HCT116 (cell line): ENCODE measurements at regions not wholly inside any gene's neighbourhood (a gene's known extent, or its start where the extent isn't known, plus 50 kb on each side); places are given as distances from the start of the nearest gene placed in this dataset.

Source experiments
- ATAC-seq: fragments of 200-7000 bp; cut with Tn5 transposase; 2 replicates; pipeline ENCODE4 v1.9.1; 2020; ENCODE audit warnings: mild to moderate bottlenecking, moderate library complexity
- BruUV-seq: library from RNA; stranded (reverse); fragments of 400-500 nt; replicated peaks from 2 replicates; lab custom pipeline; 2021; lab: Mats Ljungman, UMichigan
- CTCF ChIA-PET: fragments of 300-600 bp; sonication (Branson Sonifier 250); formaldehyde crosslinking; loops from one replicate; lab custom pipeline; 2021; ENCODE audit warnings: antibody characterized with exemption; lab: Charles Lee
- POLR2A ChIA-PET: fragments of 300-600, 350-600 bp; sonication (Branson Sonifier 250); formaldehyde crosslinking; loops from one replicate; lab custom pipeline; 2021; ENCODE audit warnings: antibody characterized with exemption; lab: Charles Lee
- RAD21 ChIA-PET, 2 experiments: fragments of 300-600 bp; sonication (Branson Sonifier 250); formaldehyde crosslinking; loops; one replicate each; lab custom pipeline; 2023; ENCODE audit warnings: low total read pairs in 2 of 2; ENCODE audit not compliant: uncharacterized antibody in 2 of 2, unreplicated experiment in 2 of 2, low non-redundant PET in 1 of 2; lab: Charles Lee
- DNase-seq: peaks from one replicate; pipeline ENCODE4 v3.0.0-alpha.2; 2010; ENCODE audit warnings: low read depth, low spot score
- H2AFZ ChIP-seq: fragments of 200-600 bp; shearing (Covaris generic), sonication (generic); 2 replicates; pipeline ENCODE4 v1.6.1; 2017; ENCODE audit warnings: low read depth, mixed run types, mixed read lengths, antibody characterized with exemption, low read length; ENCODE audit not compliant: poor library complexity, severe bottlenecking
- H3K27ac ChIP-seq: 2 replicates; pipeline ENCODE4 v1.5.1; 2012; ENCODE audit warnings: low read depth, low read length
- H3K27me3 ChIP-seq: fragments of 200-600 bp; sonication (generic); 2 replicates; pipeline ENCODE4 v1.6.1; 2016; ENCODE audit warnings: mixed run types, low read length, mixed read lengths; ENCODE audit not compliant: insufficient read depth
- H3K36me3 ChIP-seq, 2 experiments: fragments of 200-500 bp in 1 of 2; fragments of 200-600 bp in 1 of 2; sonication (Bioruptor generic) in 1 of 2; sonication (generic) in 1 of 2; 2 replicates each; pipeline versions ENCODE4 v1.5.1 to v1.6.1; 2014 to 2016; ENCODE audit warnings: low read length in 2 of 2, inconsistent platforms in 1 of 2, mixed read lengths in 1 of 2, mixed run types in 1 of 2; ENCODE audit not compliant: insufficient read depth in 2 of 2, control insufficient read depth in 1 of 2
- H3K4me1 ChIP-seq, 2 experiments: fragments of 200-600 bp in 1 of 2; sonication (generic) in 1 of 2; 2 replicates each; pipeline versions ENCODE4 v1.5.1 to v1.6.1; 2012 to 2017; ENCODE audit warnings: low read length in 2 of 2, inconsistent platforms in 1 of 2, mild to moderate bottlenecking in 1 of 2, mixed read lengths in 1 of 2, mixed run types in 1 of 2, moderate library complexity in 1 of 2; ENCODE audit not compliant: insufficient read depth in 2 of 2, control insufficient read depth in 1 of 2
- H3K4me2 ChIP-seq: fragments of 200-600 bp; sonication (generic); 2 replicates; pipeline ENCODE4 v1.6.1; 2017; ENCODE audit warnings: mixed run types, low read length, mixed read lengths
- H3K4me3 ChIP-seq, 2 experiments: fragments of 200-600 bp in 1 of 2; sonication (generic) in 1 of 2; replicated peaks in 1 of 2; 2 replicates each; pipeline ENCODE4 v1.5.1; 2011 to 2016; ENCODE audit warnings: low read length in 2 of 2, control low read depth in 1 of 2, low read depth in 1 of 2, mild to moderate bottlenecking in 1 of 2, mixed read lengths in 1 of 2, mixed run types in 1 of 2
- H3K79me2 ChIP-seq: fragments of 200-600 bp; sonication (generic); 2 replicates; pipeline ENCODE4 v1.6.1; 2017; ENCODE audit warnings: mild to moderate bottlenecking, mixed run types, low read length, moderate library complexity, mixed read lengths; ENCODE audit not compliant: insufficient read depth
- H3K9ac ChIP-seq: fragments of 200-600 bp; sonication (generic); 2 replicates; pipeline ENCODE4 v1.6.1; 2016; ENCODE audit warnings: low read length, mixed read lengths
- H3K9me2 ChIP-seq: fragments of 200-600 bp; sonication (generic), shearing (Covaris generic); 2 replicates; pipeline ENCODE4 v1.6.1; 2017; ENCODE audit warnings: mixed run types, mild to moderate bottlenecking, moderate library complexity; ENCODE audit not compliant: insufficient read depth
- H3K9me3 ChIP-seq, 2 experiments: fragments of 200-500 bp in 1 of 2; fragments of 200-600 bp in 1 of 2; sonication (Bioruptor generic) in 1 of 2; sonication (generic) in 1 of 2; 2 replicates each; pipeline ENCODE4 v1.6.1; 2014 to 2017; ENCODE audit warnings: low read length in 2 of 2, mixed read lengths in 2 of 2, inconsistent platforms in 1 of 2, low read depth in 1 of 2, mild to moderate bottlenecking in 1 of 2, mixed run types in 1 of 2, moderate library complexity in 1 of 2; ENCODE audit not compliant: control insufficient read depth in 1 of 2, insufficient read depth in 1 of 2
- H4K20me1 ChIP-seq: fragments of 200-600 bp; sonication (generic), shearing (Covaris generic); 2 replicates; pipeline ENCODE4 v1.6.1; 2017; ENCODE audit warnings: mixed run types, mild to moderate bottlenecking, moderate library complexity; ENCODE audit not compliant: insufficient read depth
- CBX3 ChIP-seq: IDR thresholded peaks from 2 replicates; pipeline ENCODE4 v1.6.1; 2012; ENCODE audit warnings: low read depth
- CEBPB ChIP-seq: IDR thresholded peaks from 2 replicates; pipeline ENCODE4 v1.6.1; 2012; ENCODE audit warnings: low read depth
- EGR1 ChIP-seq: IDR thresholded peaks from 2 replicates; pipeline ENCODE4 v1.6.1; 2012; ENCODE audit warnings: low read depth
- ELF1 ChIP-seq: IDR thresholded peaks from 2 replicates; pipeline ENCODE4 v1.6.1; 2012; ENCODE audit warnings: low read depth, borderline replicate concordance
- EZH2 ChIP-seq: fragments of 200-600 bp; sonication (generic); IDR thresholded peaks from 2 replicates; pipeline ENCODE4 v1.6.1; 2017; ENCODE audit warnings: antibody characterized with exemption, mixed run types
- FOSL1 ChIP-seq: IDR thresholded peaks from 2 replicates; pipeline ENCODE4 v1.6.1; 2012; ENCODE audit warnings: low read depth
- JUND ChIP-seq: IDR thresholded peaks from 2 replicates; pipeline ENCODE4 v1.6.1; 2012
- RAD21 ChIP-seq: IDR thresholded peaks from 2 replicates; pipeline ENCODE4 v1.6.1; 2012; ENCODE audit warnings: low read depth, mild to moderate bottlenecking
- SIN3A ChIP-seq: IDR thresholded peaks from 2 replicates; pipeline ENCODE4 v1.6.1; 2012; ENCODE audit warnings: low read depth
- SP1 ChIP-seq: IDR thresholded peaks from 2 replicates; pipeline ENCODE4 v1.6.1; 2012; ENCODE audit warnings: low read depth
- SRF ChIP-seq: IDR thresholded peaks from 2 replicates; pipeline ENCODE4 v1.6.1; 2012; ENCODE audit warnings: low read depth
- TCF7L2 ChIP-seq: IDR thresholded peaks from 2 replicates; pipeline ENCODE4 v1.7.0; 2011; ENCODE audit warnings: borderline replicate concordance, inconsistent platforms; ENCODE audit not compliant: insufficient read depth, insufficient read length; ENCODE audit errors: extremely low read depth
- intact Hi-C: fragments of 100-400 bp; cut with micrococcal nuclease; formaldehyde crosslinking; loops from 2 replicates; pipeline ENCODE4 v1.10.0; 2022
- TF ChIP-seq, protein P1 (sequence below): IDR thresholded peaks from 2 replicates; pipeline ENCODE4 v1.6.1; 2011; ENCODE audit warnings: mild to moderate bottlenecking, low read length, moderate library complexity; ENCODE audit not compliant: insufficient replicate concordance; ENCODE audit errors: extremely low read depth
- TF ChIP-seq, protein P2 (sequence below): IDR thresholded peaks from 2 replicates; pipeline ENCODE4 v1.6.1; 2012; ENCODE audit warnings: low read depth
- TF ChIP-seq, protein P3 (sequence below): IDR thresholded peaks from 2 replicates; pipeline ENCODE4 v1.6.1; 2012

DNA sequence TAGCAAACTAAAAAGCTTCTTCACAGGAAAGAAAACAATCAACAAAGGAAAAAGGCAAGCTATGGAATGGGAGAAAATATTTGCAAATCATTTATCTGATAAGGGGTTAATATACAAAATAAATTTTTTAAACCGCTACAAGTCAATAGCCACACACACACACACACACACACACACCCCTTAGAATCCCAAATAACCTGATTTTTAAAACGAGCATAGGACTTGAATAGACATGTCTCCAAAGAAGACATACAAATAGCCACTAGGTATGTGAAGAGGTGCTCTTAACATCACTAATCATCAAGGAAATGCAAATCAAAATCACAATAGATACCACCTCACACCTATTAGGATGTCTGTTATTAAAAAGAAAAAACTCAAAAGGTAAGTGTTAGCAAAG is 187.7 kb downstream of the TRIM27 start:
- H3K4me3 ChIP-seq, result peak overlapping the region; percentile 47 to 58; a peak in 3 of 4 replicates
- DNase-seq (no peak), ATAC-seq (no peak)
- H3K27me3 ChIP-seq, result no peaks in the 10 kb centered on the region
- intact Hi-C loops, result no loop called here
- no peaks in the 10 kb centered on the region for H3K9me3 ChIP-seq
- RAD21 ChIA-PET, result no interaction called here
- no peaks in the 10 kb centered on the region for H4K20me1 ChIP-seq
- no peaks in the 10 kb centered on the region for H3K79me2 ChIP-seq
- H3K9me2 ChIP-seq, result no peaks in the 10 kb centered on the region
- H3K36me3 ChIP-seq, result no peaks in the 10 kb centered on the region
- CTCF ChIA-PET, result no interaction called here
- peak overlapping the region; percentile 87 for H3K4me2 ChIP-seq
- 0 out of 2 replicates have a peak overlapping the region, but pooled peaks have one; percentile 27 for H3K9ac ChIP-seq
- peak overlapping the region; percentile 95 for H2AFZ ChIP-seq
- H3K27ac ChIP-seq, result no peak overlapping the region
- POLR2A ChIA-PET, result interaction anchor here (1.6 to 2.0 kb wide), 2 partner anchors 12 to 22 kb away, joined by 3 to 7 read pairs; no protein-coding TSS in a partner anchor
- H3K4me1 ChIP-seq, result peaks cover 2 to 10% of the 10 kb centered on the region in 2 experiments; a peak in 2 of 4 replicates
- BruUV-seq, result no TSS peak
- TF ChIP-seq EGR1, result no peak
- TF ChIP-seq SIN3A, result no peak
- no peak for TF ChIP-seq TCF7L2
- no peak for TF ChIP-seq CBX3
- no peak for TF ChIP-seq ELF1
- TF ChIP-seq SP1, result no peak
- TF ChIP-seq RAD21, result no peak
- TF ChIP-seq, all 23 proteins: peak for 0

DNA sequence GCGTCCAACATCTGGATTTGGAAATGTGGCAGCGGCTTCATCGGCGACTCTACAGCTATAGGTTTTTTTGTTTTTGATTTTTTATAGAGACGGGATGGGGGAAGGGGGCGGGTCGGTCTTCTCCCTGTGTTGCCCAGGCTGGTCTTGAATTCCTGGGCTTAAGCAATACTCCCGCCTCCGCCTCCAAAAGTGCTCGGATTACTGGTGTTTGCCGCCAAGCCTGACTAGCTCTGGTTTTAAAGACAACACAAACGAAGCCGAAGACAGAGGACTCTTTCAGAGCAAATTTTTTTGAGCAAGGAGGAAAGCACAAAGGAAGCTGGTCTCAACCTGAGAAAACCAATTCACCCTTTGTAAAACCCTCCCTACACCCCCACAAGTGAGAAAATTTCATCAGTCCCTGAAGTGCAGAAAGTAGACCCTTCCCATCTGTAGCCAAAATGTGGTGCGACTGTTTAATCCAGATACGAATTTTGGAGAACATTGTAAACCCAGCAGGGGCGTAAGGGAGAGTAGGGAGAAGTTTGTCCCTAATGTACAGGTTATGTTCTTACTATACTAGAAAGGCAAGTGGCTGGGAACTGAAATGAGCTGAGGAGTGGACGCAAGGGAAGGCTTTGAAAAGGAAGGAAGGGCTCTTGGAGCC is 185.9 kb downstream of the TRIM27 start:
- ChIA-PET CTCF (no interaction called here), POLR2A (no interaction called here), RAD21 (no interaction called here)
- Histone ChIP-seq H3K9me3 (no peaks in the 10 kb centered on the region), H4K20me1 (no peaks in the 10 kb centered on the region), H3K4me2 (no peak overlapping the region), H3K4me1 (peaks cover 6 to 16% of the 10 kb centered on the region in 2 experiments; a peak in 3 of 4 replicates), H3K9ac (no peak overlapping the region), H3K36me3 (no peaks in the 10 kb centered on the region), H2AFZ (no peak overlapping the region), H3K9me2 (no peaks in the 10 kb centered on the region), H3K27ac (no peak overlapping the region), H3K4me3 (no peak overlapping the region), H3K27me3 (no peaks in the 10 kb centered on the region), H3K79me2 (no peaks in the 10 kb centered on the region)
- no TSS peak for BruUV-seq
- no peak for DNase-seq
- ATAC-seq, result no peak
- intact Hi-C loops, result no loop called here
- TF ChIP-seq CEBPB, result no peak
- no peak for TF ChIP-seq ELF1
- no peak for TF ChIP-seq EZH2
- TF ChIP-seq, protein P1, sequence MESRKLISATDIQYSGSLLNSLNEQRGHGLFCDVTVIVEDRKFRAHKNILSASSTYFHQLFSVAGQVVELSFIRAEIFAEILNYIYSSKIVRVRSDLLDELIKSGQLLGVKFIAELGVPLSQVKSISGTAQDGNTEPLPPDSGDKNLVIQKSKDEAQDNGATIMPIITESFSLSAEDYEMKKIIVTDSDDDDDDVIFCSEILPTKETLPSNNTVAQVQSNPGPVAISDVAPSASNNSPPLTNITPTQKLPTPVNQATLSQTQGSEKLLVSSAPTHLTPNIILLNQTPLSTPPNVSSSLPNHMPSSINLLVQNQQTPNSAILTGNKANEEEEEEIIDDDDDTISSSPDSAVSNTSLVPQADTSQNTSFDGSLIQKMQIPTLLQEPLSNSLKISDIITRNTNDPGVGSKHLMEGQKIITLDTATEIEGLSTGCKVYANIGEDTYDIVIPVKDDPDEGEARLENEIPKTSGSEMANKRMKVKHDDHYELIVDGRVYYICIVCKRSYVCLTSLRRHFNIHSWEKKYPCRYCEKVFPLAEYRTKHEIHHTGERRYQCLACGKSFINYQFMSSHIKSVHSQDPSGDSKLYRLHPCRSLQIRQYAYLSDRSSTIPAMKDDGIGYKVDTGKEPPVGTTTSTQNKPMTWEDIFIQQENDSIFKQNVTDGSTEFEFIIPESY, result no peak
- TF ChIP-seq, protein P2, sequence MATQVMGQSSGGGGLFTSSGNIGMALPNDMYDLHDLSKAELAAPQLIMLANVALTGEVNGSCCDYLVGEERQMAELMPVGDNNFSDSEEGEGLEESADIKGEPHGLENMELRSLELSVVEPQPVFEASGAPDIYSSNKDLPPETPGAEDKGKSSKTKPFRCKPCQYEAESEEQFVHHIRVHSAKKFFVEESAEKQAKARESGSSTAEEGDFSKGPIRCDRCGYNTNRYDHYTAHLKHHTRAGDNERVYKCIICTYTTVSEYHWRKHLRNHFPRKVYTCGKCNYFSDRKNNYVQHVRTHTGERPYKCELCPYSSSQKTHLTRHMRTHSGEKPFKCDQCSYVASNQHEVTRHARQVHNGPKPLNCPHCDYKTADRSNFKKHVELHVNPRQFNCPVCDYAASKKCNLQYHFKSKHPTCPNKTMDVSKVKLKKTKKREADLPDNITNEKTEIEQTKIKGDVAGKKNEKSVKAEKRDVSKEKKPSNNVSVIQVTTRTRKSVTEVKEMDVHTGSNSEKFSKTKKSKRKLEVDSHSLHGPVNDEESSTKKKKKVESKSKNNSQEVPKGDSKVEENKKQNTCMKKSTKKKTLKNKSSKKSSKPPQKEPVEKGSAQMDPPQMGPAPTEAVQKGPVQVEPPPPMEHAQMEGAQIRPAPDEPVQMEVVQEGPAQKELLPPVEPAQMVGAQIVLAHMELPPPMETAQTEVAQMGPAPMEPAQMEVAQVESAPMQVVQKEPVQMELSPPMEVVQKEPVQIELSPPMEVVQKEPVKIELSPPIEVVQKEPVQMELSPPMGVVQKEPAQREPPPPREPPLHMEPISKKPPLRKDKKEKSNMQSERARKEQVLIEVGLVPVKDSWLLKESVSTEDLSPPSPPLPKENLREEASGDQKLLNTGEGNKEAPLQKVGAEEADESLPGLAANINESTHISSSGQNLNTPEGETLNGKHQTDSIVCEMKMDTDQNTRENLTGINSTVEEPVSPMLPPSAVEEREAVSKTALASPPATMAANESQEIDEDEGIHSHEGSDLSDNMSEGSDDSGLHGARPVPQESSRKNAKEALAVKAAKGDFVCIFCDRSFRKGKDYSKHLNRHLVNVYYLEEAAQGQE, result no peak
- TF ChIP-seq SRF, result no peak
- no peak for TF ChIP-seq JUND
- TF ChIP-seq, protein P3, sequence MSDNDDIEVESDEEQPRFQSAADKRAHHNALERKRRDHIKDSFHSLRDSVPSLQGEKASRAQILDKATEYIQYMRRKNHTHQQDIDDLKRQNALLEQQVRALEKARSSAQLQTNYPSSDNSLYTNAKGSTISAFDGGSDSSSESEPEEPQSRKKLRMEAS, result no peak
- TF ChIP-seq RAD21, result no peak
- TF ChIP-seq TCF7L2, result no peak
- no peak for TF ChIP-seq SIN3A
- no peak for TF ChIP-seq FOSL1
